ENCODE measurements at regions not wholly inside any gene's neighbourhood (a gene's known extent, or its start where the extent isn't known, plus 50 kb on each side); places are given as distances from the start of the nearest gene placed in this dataset.

GRCh38 chr2:48176876-48177275, 137.6 kb upstream of the FOXN2 start:
- no peak for DNase-seq (ENCODE audit: low spot score)
- Histone ChIP-seq H3K27me3 (replicated peaks; ENCODE audit: insufficient read depth) (no peaks in the 10 kb centered on the region), H3K27ac (no peak overlapping the region), H3K4me3 (no peak overlapping the region), H3K9me3 (no peaks in the 10 kb centered on the region), H3K4me1 (replicated peaks) (no peaks in the 10 kb centered on the region), H3K36me3 (no peaks in the 10 kb centered on the region)
- WGBS, result 88% methylated on average over 1 of the region's 1 CpG
- TF ChIP-seq POLR2A (IDR thresholded peaks at IDR 0.05), result no peak
- TF ChIP-seq CTCF (IDR thresholded peaks at IDR 0.05), result no peak
- no peak for TF ChIP-seq POLR2AphosphoS5 (IDR thresholded peaks at IDR 0.05)
- intact Hi-C loops (cut with DNase I), result no loop called here

GRCh38 chr2:48178611-48179010, 135.9 kb upstream of the FOXN2 start:
- Histone ChIP-seq H3K27me3 (replicated peaks; ENCODE audit: insufficient read depth) (no peaks in the 10 kb centered on the region), H3K9me3 (no peaks in the 10 kb centered on the region), H3K27ac (no peak overlapping the region), H3K4me3 (no peak overlapping the region), H3K36me3 (no peaks in the 10 kb centered on the region), H3K4me1 (replicated peaks) (no peaks in the 10 kb centered on the region)
- TF ChIP-seq POLR2A (IDR thresholded peaks at IDR 0.05), result no peak
- TF ChIP-seq CTCF (IDR thresholded peaks at IDR 0.05), result no peak
- TF ChIP-seq POLR2AphosphoS5 (IDR thresholded peaks at IDR 0.05), result no peak
- WGBS, result 95% methylated on average over 3 of the region's 3 CpGs
- intact Hi-C loops (cut with DNase I), result no loop called here
- no peak for DNase-seq (ENCODE audit: low spot score)

- no peak overlapping the region for H3K27ac ChIP-seq
- TF ChIP-seq POLR2A (IDR thresholded peaks at IDR 0.05), result no peak
- TF ChIP-seq POLR2AphosphoS5 (IDR thresholded peaks at IDR 0.05), result no peak
- no peak for TF ChIP-seq CTCF (IDR thresholded peaks at IDR 0.05)
- no peaks in the 10 kb centered on the region for H3K36me3 ChIP-seq
- no peak for DNase-seq (ENCODE audit: low spot score)
- no peaks in the 10 kb centered on the region for H3K9me3 ChIP-seq
- no peaks in the 10 kb centered on the region for H3K4me1 ChIP-seq (replicated peaks)
- 76% methylated on average over 5 of the region's 5 CpGs for WGBS
- H3K27me3 ChIP-seq (replicated peaks; ENCODE audit: insufficient read depth), result no peaks in the 10 kb centered on the region
- H3K4me3 ChIP-seq, result no peak overlapping the region
- intact Hi-C loops (cut with DNase I), result no loop called here
Observed at GRCh38 chr2:48180557-48180956, 133.9 kb upstream of the FOXN2 start.

- TF ChIP-seq POLR2AphosphoS5 (IDR thresholded peaks at IDR 0.05) (no peak), CTCF (IDR thresholded peaks at IDR 0.05) (no peak), POLR2A (IDR thresholded peaks at IDR 0.05) (no peak)
- H3K27ac ChIP-seq, result no peak overlapping the region
- no peaks in the 10 kb centered on the region for H3K4me1 ChIP-seq (replicated peaks)
- no peak for DNase-seq (ENCODE audit: low spot score)
- H3K27me3 ChIP-seq (replicated peaks; ENCODE audit: insufficient read depth), result no peaks in the 10 kb centered on the region
- WGBS, result 96% methylated on average over 1 of the region's 1 CpG
- no peak overlapping the region for H3K4me3 ChIP-seq
- H3K36me3 ChIP-seq, result no peaks in the 10 kb centered on the region
- intact Hi-C loops (cut with DNase I), result no loop called here
- H3K9me3 ChIP-seq, result no peaks in the 10 kb centered on the region
Observed at GRCh38 chr2:48183276-48183675, 131.2 kb upstream of the FOXN2 start.

- no peaks in the 10 kb centered on the region for H3K27me3 ChIP-seq (replicated peaks; ENCODE audit: insufficient read depth)
- no peaks in the 10 kb centered on the region for H3K36me3 ChIP-seq
- no peak for TF ChIP-seq POLR2A (IDR thresholded peaks at IDR 0.05)
- no peak for TF ChIP-seq POLR2AphosphoS5 (IDR thresholded peaks at IDR 0.05)
- no peak for TF ChIP-seq CTCF (IDR thresholded peaks at IDR 0.05)
- H3K4me3 ChIP-seq, result no peak overlapping the region
- no peaks in the 10 kb centered on the region for H3K4me1 ChIP-seq (replicated peaks)
- intact Hi-C loops (cut with DNase I), result no loop called here
- H3K9me3 ChIP-seq, result no peaks in the 10 kb centered on the region
- no peak overlapping the region for H3K27ac ChIP-seq
- no peak for DNase-seq (ENCODE audit: low spot score)
Observed at GRCh38 chr2:48183991-48184390, 130.5 kb upstream of the FOXN2 start.

All from prostate gland (tissue), 2 donors.